ENCODE measurements at regions not wholly inside any gene's neighbourhood (a gene's known extent, or its start where the extent isn't known, plus 50 kb on each side); places are given as distances from the start of the nearest gene placed in this dataset.

GRCh38 chr20:57795977-57796560, 86.3 kb upstream of the PMEPA1 start:
- TF ChIP-seq POLR2AphosphoS5 (IDR thresholded peaks at IDR 0.05) (no peak), CTCF (IDR thresholded peaks at IDR 0.05) (no peak), POLR2A (IDR thresholded peaks at IDR 0.05) (no peak), EP300 (IDR thresholded peaks at IDR 0.05) (no peak)
- peaks cover 0 to 9% (median 0%) of the 10 kb centered on the region in 4 donors for H3K4me1 ChIP-seq
- H3K4me3 ChIP-seq, result no peak overlapping the region
- no peaks in the 10 kb centered on the region for H3K27me3 ChIP-seq
- 82 to 83% methylated on average over 8 of the region's 8 CpGs for WGBS, 2 donors
- DNase-seq, result no peak
- no peaks in the 10 kb centered on the region for H3K9me3 ChIP-seq
- intact Hi-C loops (cut with DNase I), result no loop called here
- no peak overlapping the region for H3K27ac ChIP-seq
- no peaks in the 10 kb centered on the region for H3K36me3 ChIP-seq

GRCh38 chr20:57795342-57795697, 85.5 kb upstream of the PMEPA1 start:
- H3K27me3 ChIP-seq, result no peaks in the 10 kb centered on the region
- intact Hi-C loops (cut with DNase I), result no loop called here
- no peak overlapping the region for H3K27ac ChIP-seq
- 87 to 90% methylated on average over 6 of the region's 6 CpGs for WGBS, 2 donors
- no peak for TF ChIP-seq CTCF (IDR thresholded peaks at IDR 0.05)
- no peak for TF ChIP-seq POLR2AphosphoS5 (IDR thresholded peaks at IDR 0.05)
- TF ChIP-seq EP300 (IDR thresholded peaks at IDR 0.05), result no peak
- TF ChIP-seq POLR2A (IDR thresholded peaks at IDR 0.05), result no peak
- peaks cover 0 to 3% (median 0%) of the 10 kb centered on the region in 4 donors for H3K4me1 ChIP-seq
- no peak for DNase-seq
- H3K36me3 ChIP-seq, result no peaks in the 10 kb centered on the region
- no peaks in the 10 kb centered on the region for H3K9me3 ChIP-seq
- H3K4me3 ChIP-seq, result no peak overlapping the region

- no peaks in the 10 kb centered on the region for H3K36me3 ChIP-seq
- no peaks in the 10 kb centered on the region for H3K9me3 ChIP-seq
- no peaks in the 10 kb centered on the region for H3K4me1 ChIP-seq
- H3K27me3 ChIP-seq, result no peaks in the 10 kb centered on the region
- no peak overlapping the region for H3K4me3 ChIP-seq
- 77 to 82% methylated on average over 21 of the region's 21 CpGs for WGBS, 2 donors
- intact Hi-C loops (cut with DNase I), result no loop called here
- no peak for DNase-seq
- no peak for TF ChIP-seq CTCF (IDR thresholded peaks at IDR 0.05)
- TF ChIP-seq EP300 (IDR thresholded peaks at IDR 0.05), result no peak
- TF ChIP-seq POLR2A (IDR thresholded peaks at IDR 0.05), result no peak
- no peak for TF ChIP-seq POLR2AphosphoS5 (IDR thresholded peaks at IDR 0.05)
- no peak overlapping the region for H3K27ac ChIP-seq
These were observed 85.0 kb upstream of the PMEPA1 start for GRCh38 chr20:57794600-57795341.

- H3K9me3 ChIP-seq, result no peaks in the 10 kb centered on the region
- H3K4me3 ChIP-seq, result no peak overlapping the region
- intact Hi-C loops (cut with DNase I), result no loop called here
- no peaks in the 10 kb centered on the region for H3K27me3 ChIP-seq
- no peaks in the 10 kb centered on the region for H3K4me1 ChIP-seq
- H3K36me3 ChIP-seq, result no peaks in the 10 kb centered on the region
- TF ChIP-seq POLR2A (IDR thresholded peaks at IDR 0.05) (no peak), CTCF (IDR thresholded peaks at IDR 0.05) (no peak), EP300 (IDR thresholded peaks at IDR 0.05) (no peak), POLR2AphosphoS5 (IDR thresholded peaks at IDR 0.05) (no peak)
- WGBS, 2 donors, result 93 to 95% methylated on average over 7 of the region's 7 CpGs
- H3K27ac ChIP-seq, result no peak overlapping the region
- DNase-seq, result no peak
These were observed 84.2 kb upstream of the PMEPA1 start for GRCh38 chr20:57794036-57794435.
